Gastrocnemius medialis (tissue), 4 donors: ENCODE measurements at regions not wholly inside any gene's neighbourhood (a gene's known extent, or its start where the extent isn't known, plus 50 kb on each side); places are given as distances from the start of the nearest gene placed in this dataset.

ENCODE experiments used
- ATAC-seq, 2 donors: fragments of 150-250 bp; one replicate each; pipeline ENCODE4 v1.9.1; 2016
- DNase-seq, 2 donors: peaks; one replicate each; pipeline ENCODE4 v3.0.0-alpha.2; 2019
- H3K27ac ChIP-seq, 4 donors: fragments of 200-600 bp; sonication (generic); 1 replicate in 1 of 4; 2 replicates in 3 of 4; pipeline ENCODE4 v1.5.1; 2016 to 2018; ENCODE audit warnings: mild to moderate bottlenecking in 2 of 4, moderate library complexity in 1 of 4
- H3K27me3 ChIP-seq, 3 donors: fragments of 200-600 bp; sonication (generic) in 2 of 3; 1 replicate in 1 of 3; 2 replicates in 2 of 3; pipeline versions ENCODE4 v1.5.1 to v1.6.0; 2016 to 2019; ENCODE audit warnings: mild to moderate bottlenecking in 1 of 3, moderate library complexity in 1 of 3
- H3K36me3 ChIP-seq, 2 donors: fragments of 200-600 bp; sonication (generic) in 1 of 2; one replicate each; pipeline ENCODE4 v1.5.1; 2017 to 2018
- H3K4me1 ChIP-seq, 2 donors: fragments of 200-600 bp; sonication (generic) in 1 of 2; one replicate each; pipeline ENCODE4 v1.5.1; 2016 to 2017; ENCODE audit warnings: mild to moderate bottlenecking in 2 of 2
- H3K4me3 ChIP-seq, 4 donors: fragments of 200-600 bp; sonication (generic) in 3 of 4; 1 replicate in 1 of 4; 2 replicates in 3 of 4; pipeline ENCODE4 v1.5.1; 2016 to 2019; ENCODE audit warnings: mild to moderate bottlenecking in 2 of 4
- H3K9me3 ChIP-seq, 3 donors: fragments of 200-600 bp; sonication (generic) in 2 of 3; 1 replicate in 1 of 3; 2 replicates in 2 of 3; pipeline ENCODE4 v1.5.1; 2016 to 2019
- POLR2A ChIP-seq, 2 donors: fragments of 450-650 bp; IDR thresholded peaks; one replicate each; pipeline ENCODE4 v1.6.1; 2017; ENCODE audit warnings: antibody characterized with exemption in 2 of 2, mild to moderate bottlenecking in 2 of 2, moderate library complexity in 2 of 2
- in situ Hi-C, 4 donors: fragments of 200-750 bp; cut with MboI; loops; one replicate each; pipeline versions ENCODE4 v1.15.0 to v1.8.0; 2017; ENCODE audit warnings: low sequenced_read_pairs in 4 of 4
- intact Hi-C: fragments of 100-400 bp; cut with DNase I; formaldehyde crosslinking; loops from one replicate; pipeline ENCODE4 v1.15.1; 2023; ENCODE audit warnings: low total_unique reads
- TF ChIP-seq, protein P1 (sequence below), 5 experiments: fragments of 450-650 bp in 3 of 5; fragments of 200-600 bp in 2 of 5; sonication (generic) in 2 of 5; IDR thresholded peaks in 4 of 5; conservative IDR thresholded peaks in 1 of 5; 1 replicate in 4 of 5; 2 replicates in 1 of 5; pipeline ENCODE4 v1.5.1; 2016 to 2019; ENCODE audit warnings: antibody characterized with exemption in 5 of 5, mild to moderate bottlenecking in 3 of 5, moderate library complexity in 3 of 5

DNA sequence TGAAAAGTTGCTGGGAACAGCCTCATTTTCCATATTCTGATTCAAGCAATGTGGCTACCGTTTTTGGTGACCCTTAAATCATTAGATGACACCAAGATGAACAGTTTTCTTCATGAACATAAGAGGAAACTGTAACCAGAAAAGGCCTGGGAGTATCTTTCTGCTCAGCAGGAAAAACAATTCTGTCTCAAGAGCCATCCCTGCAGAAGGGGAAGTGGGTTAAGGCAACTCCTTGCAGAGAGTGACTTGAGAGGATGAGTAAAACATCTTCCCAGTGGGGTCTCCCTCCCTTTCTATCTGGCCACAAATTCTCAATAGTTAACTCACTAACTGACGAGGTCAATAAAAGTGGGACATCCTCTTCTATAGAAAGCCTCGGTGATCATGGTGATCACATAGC lies 187.6 kb upstream of the NRIP1 start:
- Histone ChIP-seq H3K4me1 (no peaks in the 10 kb centered on the region), H3K36me3 (no peaks in the 10 kb centered on the region), H3K4me3 (no peak overlapping the region), H3K9me3 (no peaks in the 10 kb centered on the region), H3K27ac (no peak overlapping the region), H3K27me3 (no peaks in the 10 kb centered on the region)
- intact Hi-C loops (no loop called here), in situ Hi-C loops (no loop called here)
- DNase-seq = no peak
- ATAC-seq = no peak
- TF ChIP-seq, protein P1, sequence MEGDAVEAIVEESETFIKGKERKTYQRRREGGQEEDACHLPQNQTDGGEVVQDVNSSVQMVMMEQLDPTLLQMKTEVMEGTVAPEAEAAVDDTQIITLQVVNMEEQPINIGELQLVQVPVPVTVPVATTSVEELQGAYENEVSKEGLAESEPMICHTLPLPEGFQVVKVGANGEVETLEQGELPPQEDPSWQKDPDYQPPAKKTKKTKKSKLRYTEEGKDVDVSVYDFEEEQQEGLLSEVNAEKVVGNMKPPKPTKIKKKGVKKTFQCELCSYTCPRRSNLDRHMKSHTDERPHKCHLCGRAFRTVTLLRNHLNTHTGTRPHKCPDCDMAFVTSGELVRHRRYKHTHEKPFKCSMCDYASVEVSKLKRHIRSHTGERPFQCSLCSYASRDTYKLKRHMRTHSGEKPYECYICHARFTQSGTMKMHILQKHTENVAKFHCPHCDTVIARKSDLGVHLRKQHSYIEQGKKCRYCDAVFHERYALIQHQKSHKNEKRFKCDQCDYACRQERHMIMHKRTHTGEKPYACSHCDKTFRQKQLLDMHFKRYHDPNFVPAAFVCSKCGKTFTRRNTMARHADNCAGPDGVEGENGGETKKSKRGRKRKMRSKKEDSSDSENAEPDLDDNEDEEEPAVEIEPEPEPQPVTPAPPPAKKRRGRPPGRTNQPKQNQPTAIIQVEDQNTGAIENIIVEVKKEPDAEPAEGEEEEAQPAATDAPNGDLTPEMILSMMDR (IDR thresholded peaks at IDR 0.05 in 4 of 5, conservative IDR thresholded peaks at IDR 0.05 in 1 of 5) = no peak
- TF ChIP-seq POLR2A (IDR thresholded peaks at IDR 0.05) = no peak

DNA sequence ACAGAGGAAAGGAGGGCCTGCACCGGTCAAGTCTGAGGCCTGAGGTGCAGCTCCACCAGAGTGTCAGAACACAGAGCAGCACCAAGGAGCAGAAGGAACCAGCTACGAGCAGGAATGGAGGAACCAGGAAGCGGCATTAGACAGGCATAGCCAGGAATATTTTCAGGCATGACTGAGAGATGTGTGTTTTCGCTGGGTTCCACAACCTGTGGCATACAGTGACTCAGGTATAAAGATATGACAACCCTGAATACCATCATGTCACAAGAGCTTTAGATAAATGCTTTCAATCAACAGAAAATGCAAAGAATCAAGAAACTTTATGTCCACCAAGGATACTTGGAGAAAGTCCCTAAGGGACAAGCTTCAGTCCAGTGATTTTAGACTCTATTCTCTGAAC lies 189.3 kb upstream of the NRIP1 start:
- in situ Hi-C loops = no loop called here
- no peak for DNase-seq
- H3K27me3 ChIP-seq = no peaks in the 10 kb centered on the region
- no peaks in the 10 kb centered on the region for H3K36me3 ChIP-seq
- no peak overlapping the region for H3K27ac ChIP-seq
- no peak overlapping the region for H3K4me3 ChIP-seq
- no peak for TF ChIP-seq POLR2A (IDR thresholded peaks at IDR 0.05)
- TF ChIP-seq, protein P1 (IDR thresholded peaks at IDR 0.05 in 4 of 5, conservative IDR thresholded peaks at IDR 0.05 in 1 of 5) = no peak
- ATAC-seq = no peak
- H3K4me1 ChIP-seq = no peaks in the 10 kb centered on the region
- H3K9me3 ChIP-seq = no peaks in the 10 kb centered on the region
- intact Hi-C loops = no loop called here

DNA sequence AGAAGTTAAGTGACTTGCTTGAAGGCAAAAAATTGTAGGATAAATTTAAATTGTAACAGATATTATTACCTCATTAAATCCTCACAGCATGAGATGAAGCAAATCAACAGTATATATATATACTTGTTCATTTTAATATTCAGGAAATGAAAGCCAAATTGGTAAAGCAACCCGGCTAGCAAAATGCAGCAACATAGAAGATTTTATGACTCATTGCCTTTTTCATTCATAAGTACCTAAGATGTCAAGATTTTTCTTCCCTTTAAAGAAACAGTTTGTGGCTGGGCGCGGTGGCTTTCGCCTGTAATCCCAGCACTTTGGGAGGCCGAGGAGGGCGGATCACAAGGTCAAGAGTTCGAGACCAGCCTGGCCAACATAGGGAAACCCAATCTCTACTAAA lies 190.5 kb upstream of the NRIP1 start:
- Histone ChIP-seq H3K27me3 (no peaks in the 10 kb centered on the region), H3K36me3 (no peaks in the 10 kb centered on the region), H3K4me3 (no peak overlapping the region), H3K27ac (no peak overlapping the region), H3K4me1 (no peaks in the 10 kb centered on the region), H3K9me3 (no peaks in the 10 kb centered on the region)
- no peak for ATAC-seq
- in situ Hi-C loops (no loop called here), intact Hi-C loops (no loop called here)
- no peak for TF ChIP-seq POLR2A (IDR thresholded peaks at IDR 0.05)
- TF ChIP-seq, protein P1 (IDR thresholded peaks at IDR 0.05 in 4 of 5, conservative IDR thresholded peaks at IDR 0.05 in 1 of 5) = no peak
- DNase-seq = no peak

DNA sequence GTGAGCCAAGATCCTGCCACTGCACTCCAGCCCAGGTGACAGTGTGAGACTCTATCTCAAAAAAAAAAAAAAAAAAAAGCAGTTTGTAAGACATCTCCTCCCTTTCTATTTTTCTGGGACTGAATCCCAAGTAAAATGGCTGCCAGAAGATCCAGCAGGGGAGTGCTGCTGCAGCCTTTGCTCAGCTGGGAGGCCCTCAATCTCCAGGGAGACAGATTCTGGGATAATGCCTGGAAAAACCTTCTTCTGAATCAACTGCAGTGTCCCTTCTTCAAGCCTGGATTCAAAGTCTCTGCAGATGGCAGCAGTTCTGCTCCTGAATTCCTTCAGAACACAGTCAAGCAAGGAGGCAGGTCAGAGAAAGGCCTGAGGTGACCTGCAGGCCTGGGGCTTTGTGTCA lies 191.0 kb upstream of the NRIP1 start:
- TF ChIP-seq POLR2A (IDR thresholded peaks at IDR 0.05) = no peak
- TF ChIP-seq, protein P1 (IDR thresholded peaks at IDR 0.05 in 4 of 5, conservative IDR thresholded peaks at IDR 0.05 in 1 of 5) = no peak
- Histone ChIP-seq H3K27me3 (no peaks in the 10 kb centered on the region), H3K4me1 (no peaks in the 10 kb centered on the region), H3K9me3 (no peaks in the 10 kb centered on the region), H3K27ac (no peak overlapping the region), H3K36me3 (no peaks in the 10 kb centered on the region), H3K4me3 (no peak overlapping the region)
- intact Hi-C loops = no loop called here
- in situ Hi-C loops = no loop called here
- ATAC-seq (no peak), DNase-seq (no peak)

DNA sequence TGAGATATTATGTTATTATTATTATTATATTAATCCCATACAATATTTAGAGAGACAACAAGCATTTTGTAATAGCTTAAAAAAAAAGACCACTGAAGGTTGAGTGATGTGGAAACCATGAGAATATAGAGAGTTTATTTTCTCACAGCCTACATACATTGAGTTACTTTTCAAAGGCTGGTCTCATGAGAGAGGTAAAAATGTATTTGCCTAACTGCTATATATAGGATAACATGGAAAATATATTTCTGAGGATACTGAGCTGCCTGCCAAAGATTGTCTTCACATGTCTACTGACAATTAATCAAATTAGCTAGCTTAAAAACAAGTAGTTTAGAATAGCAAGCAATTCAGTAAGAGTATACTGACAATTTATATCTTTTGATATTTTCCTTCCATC lies 192.2 kb upstream of the NRIP1 start:
- TF ChIP-seq, protein P1 (IDR thresholded peaks at IDR 0.05 in 4 of 5, conservative IDR thresholded peaks at IDR 0.05 in 1 of 5) = no peak
- TF ChIP-seq POLR2A (IDR thresholded peaks at IDR 0.05) = no peak
- Histone ChIP-seq H3K27me3 (no peaks in the 10 kb centered on the region), H3K4me1 (no peaks in the 10 kb centered on the region), H3K36me3 (no peaks in the 10 kb centered on the region), H3K27ac (no peak overlapping the region), H3K9me3 (no peaks in the 10 kb centered on the region), H3K4me3 (no peak overlapping the region)
- DNase-seq (no peak), ATAC-seq (no peak)
- intact Hi-C loops (no loop called here), in situ Hi-C loops (no loop called here)
